T-helper 2 cell treated with Interferon-gamma antibody and Interleukin-4, amounts not matched to agents 5 μg/mL and 100 μg/mL, for 36 hours (primary cell): ENCODE measurements at regions not wholly inside any gene's neighbourhood (a gene's known extent, or its start where the extent isn't known, plus 50 kb on each side); places are given as distances from the start of the nearest gene placed in this dataset.
"Not testable (repeated sequence)": the region's sequence is repeated elsewhere in the genome, so short reads cannot be mapped to it uniquely, and the experiment has no call there.

ENCODE experiments used
- DNase-seq: peaks from one replicate; pipeline ENCODE4 v3.0.0; 2021; ENCODE audit warnings: low spot score
- H3K27ac Mint-ChIP-seq: one replicate; pipeline ENCODE4 v1.8.0; 2021; ENCODE audit warnings: mild to moderate bottlenecking, mixed read lengths
- H3K27me3 Mint-ChIP-seq: one replicate; pipeline ENCODE4 v1.8.0; 2021; ENCODE audit warnings: low read depth, mixed read lengths
- H3K36me3 Mint-ChIP-seq: one replicate; pipeline ENCODE4 v1.8.0; 2021; ENCODE audit warnings: low read depth, mixed read lengths
- H3K4me1 Mint-ChIP-seq: one replicate; pipeline ENCODE4 v1.8.0; 2021; ENCODE audit warnings: low read depth, mixed read lengths
- H3K4me3 Mint-ChIP-seq: one replicate; pipeline ENCODE4 v1.8.0; 2022; ENCODE audit warnings: mild to moderate bottlenecking, moderate library complexity, mixed read lengths
- H3K9me3 Mint-ChIP-seq: one replicate; pipeline ENCODE4 v1.8.0; 2021; ENCODE audit warnings: mixed read lengths

DNA sequence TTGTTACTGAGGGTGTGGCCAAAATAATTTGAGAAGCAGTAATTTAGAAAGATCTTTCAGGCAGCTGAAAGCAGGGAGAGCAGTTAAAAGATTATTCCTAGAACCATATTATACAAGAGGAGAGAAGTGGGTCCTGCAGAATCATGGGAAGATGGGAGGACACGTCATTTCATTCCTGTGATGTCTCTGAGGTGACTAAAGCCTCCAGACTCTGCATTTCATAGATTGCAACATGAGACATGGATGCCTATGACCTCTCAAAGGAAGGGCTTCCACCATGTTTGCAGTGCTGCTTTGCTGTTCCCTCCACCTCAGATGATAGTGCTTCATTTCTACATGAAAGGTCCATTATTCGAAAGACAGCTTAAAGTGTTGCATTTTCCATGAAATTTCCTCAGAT, 788.4 kb downstream of the TSN start:
- Mint-ChIP-seq H3K27me3 (no peaks in the 10 kb centered on the region), H3K4me1 (no peaks in the 10 kb centered on the region), H3K4me3 (no peak overlapping the region), H3K9me3 (peaks cover 12% of the 10 kb centered on the region), H3K27ac (no peak overlapping the region), H3K36me3 (no peaks in the 10 kb centered on the region)
- DNase-seq: no peak

DNA sequence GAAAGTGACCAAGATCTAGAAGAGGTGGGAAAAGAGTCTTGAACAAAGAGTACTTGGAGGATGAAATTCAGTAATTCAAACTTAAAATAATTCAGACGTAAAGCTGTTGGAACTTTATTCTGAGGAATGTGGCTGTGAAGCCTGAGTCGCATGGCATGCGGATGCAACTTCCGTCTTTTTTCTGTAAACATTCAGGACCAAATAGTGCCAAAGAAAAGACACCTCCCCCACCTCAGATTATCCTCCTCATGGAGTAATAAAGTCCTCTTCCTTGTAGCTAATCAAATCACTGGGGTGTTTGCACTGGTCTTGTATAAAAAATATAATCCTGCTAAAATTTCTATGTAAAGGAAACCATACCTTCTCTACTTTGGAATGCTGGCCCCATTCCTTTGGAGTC, 790.4 kb downstream of the TSN start:
- Mint-ChIP-seq H3K27me3 (no peaks in the 10 kb centered on the region), H3K36me3 (no peaks in the 10 kb centered on the region), H3K4me1 (no peaks in the 10 kb centered on the region), H3K27ac (no peak overlapping the region), H3K4me3 (no peak overlapping the region), H3K9me3 (peaks cover 24% of the 10 kb centered on the region)
- DNase-seq: no peak

DNA sequence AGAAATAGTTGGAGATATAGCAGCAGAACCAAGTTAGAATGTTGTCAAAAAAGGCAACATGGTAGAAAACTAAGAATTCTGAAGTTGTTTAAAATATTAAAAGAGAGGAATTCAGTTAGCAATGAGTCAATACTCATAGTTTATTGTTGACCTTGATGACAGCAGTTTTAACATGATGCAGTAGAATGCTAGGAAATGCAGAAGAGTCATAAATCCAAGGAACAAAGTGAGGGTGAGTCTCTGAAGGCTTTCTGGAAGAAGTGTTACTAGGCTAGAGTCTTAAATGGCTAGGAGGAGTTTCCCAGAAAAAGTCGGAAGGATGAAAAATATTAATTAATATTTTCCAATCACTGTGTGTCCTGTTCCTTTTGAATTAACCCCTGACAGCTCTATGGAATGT, 807.3 kb downstream of the TSN start:
- Mint-ChIP-seq H3K4me3 (no peak overlapping the region), H3K27ac (no peak overlapping the region), H3K4me1 (no peaks in the 10 kb centered on the region), H3K36me3 (no peaks in the 10 kb centered on the region), H3K27me3 (no peaks in the 10 kb centered on the region), H3K9me3 (no peaks in the 10 kb centered on the region)
- no peak for DNase-seq

DNA sequence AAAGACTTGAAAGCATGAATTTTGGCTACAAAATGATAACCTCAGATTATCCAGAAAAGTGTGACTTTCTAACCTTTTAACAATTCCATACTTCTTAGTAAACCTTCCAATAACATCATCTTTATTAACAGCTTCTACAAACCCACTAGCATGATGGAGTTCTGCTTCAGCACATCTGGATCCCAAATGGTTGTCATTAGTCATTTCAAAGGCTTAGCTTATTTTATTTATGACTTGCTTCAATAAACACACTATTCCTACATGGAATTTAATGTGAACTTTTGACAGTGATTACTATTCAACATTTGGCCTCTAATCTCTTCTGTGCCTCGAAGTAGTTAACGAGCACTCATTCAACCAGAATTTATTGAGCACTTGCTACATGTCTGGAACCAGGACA, 808.3 kb downstream of the TSN start:
- no peak overlapping the region for H3K4me3 Mint-ChIP-seq
- no peaks in the 10 kb centered on the region for H3K4me1 Mint-ChIP-seq
- H3K27me3 Mint-ChIP-seq: no peaks in the 10 kb centered on the region
- no peak for DNase-seq
- no peak overlapping the region for H3K27ac Mint-ChIP-seq
- no peaks in the 10 kb centered on the region for H3K36me3 Mint-ChIP-seq
- H3K9me3 Mint-ChIP-seq: no peaks in the 10 kb centered on the region

DNA sequence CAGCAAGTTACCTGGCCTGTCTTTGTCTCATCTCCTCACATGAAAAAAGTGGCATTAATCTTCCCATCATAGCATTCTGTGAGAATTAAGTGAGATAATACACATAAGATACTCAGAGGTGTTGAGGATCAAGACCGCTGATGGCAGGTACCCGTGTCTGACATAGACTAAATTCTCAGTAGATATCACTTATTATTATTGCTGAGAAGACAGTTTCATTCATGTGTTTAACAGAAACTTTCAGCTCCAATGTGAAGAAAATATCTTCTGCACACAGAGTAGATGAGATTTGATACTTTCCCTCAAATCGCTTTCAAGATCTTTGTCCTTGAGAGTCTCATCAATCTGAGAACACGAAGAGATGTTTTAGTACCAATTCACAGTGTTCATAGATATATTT, 809.4 kb downstream of the TSN start:
- H3K4me1 Mint-ChIP-seq: no peaks in the 10 kb centered on the region
- no peaks in the 10 kb centered on the region for H3K27me3 Mint-ChIP-seq
- no peak overlapping the region for H3K27ac Mint-ChIP-seq
- no peak overlapping the region for H3K4me3 Mint-ChIP-seq
- H3K9me3 Mint-ChIP-seq: peaks cover 3% of the 10 kb centered on the region
- DNase-seq: no peak
- H3K36me3 Mint-ChIP-seq: no peaks in the 10 kb centered on the region

DNA sequence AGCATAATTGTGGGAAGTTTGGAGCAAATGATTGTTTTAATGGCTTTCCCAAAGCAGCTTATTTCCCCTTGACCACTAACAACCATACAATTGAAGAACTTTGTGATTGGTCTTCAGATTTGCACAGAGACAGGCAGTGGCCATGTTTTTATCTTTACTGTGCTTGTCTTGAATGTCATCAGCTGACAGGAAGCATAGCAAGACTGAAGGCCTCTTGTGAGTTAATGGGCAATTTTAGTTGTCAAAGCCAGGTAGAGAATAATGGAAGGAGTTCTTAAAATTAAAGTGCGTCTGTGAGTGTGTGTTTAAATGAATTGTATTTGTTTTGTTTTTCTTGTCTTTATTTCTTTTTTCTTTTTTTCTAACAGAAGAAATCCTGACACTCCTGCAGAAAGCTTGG, 809.9 kb downstream of the TSN start:
- Mint-ChIP-seq H3K27ac (no peak overlapping the region), H3K4me3 (no peak overlapping the region), H3K9me3 (peaks cover 7% of the 10 kb centered on the region), H3K4me1 (no peaks in the 10 kb centered on the region), H3K27me3 (no peaks in the 10 kb centered on the region), H3K36me3 (no peaks in the 10 kb centered on the region)
- no peak for DNase-seq

DNA sequence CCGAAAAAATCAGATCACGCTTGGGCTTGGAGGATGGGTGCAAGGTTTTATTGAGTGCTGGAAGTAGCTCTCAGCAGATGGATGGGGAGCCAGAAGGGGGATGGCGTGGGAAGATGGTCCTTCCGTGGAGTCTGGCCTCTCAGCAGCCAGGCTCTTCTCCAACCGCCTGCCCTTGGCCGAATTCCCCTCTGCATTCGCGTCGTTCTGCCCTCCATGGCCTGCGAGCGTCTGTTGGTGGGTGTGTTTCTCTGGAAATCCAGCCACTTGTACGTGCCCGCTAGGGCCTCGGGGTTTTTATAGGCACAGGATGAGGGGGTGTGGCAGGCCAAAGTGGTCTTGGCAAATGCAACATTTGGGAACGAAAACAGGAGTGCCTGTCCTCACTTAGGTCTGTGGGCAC, 815.2 kb downstream of the TSN start:
- no peak overlapping the region for H3K4me3 Mint-ChIP-seq
- no peaks in the 10 kb centered on the region for H3K36me3 Mint-ChIP-seq
- H3K27me3 Mint-ChIP-seq: no peaks in the 10 kb centered on the region
- H3K4me1 Mint-ChIP-seq: no peaks in the 10 kb centered on the region
- H3K27ac Mint-ChIP-seq: no peak overlapping the region
- peaks cover 10% of the 10 kb centered on the region for H3K9me3 Mint-ChIP-seq
- no peak for DNase-seq

DNA sequence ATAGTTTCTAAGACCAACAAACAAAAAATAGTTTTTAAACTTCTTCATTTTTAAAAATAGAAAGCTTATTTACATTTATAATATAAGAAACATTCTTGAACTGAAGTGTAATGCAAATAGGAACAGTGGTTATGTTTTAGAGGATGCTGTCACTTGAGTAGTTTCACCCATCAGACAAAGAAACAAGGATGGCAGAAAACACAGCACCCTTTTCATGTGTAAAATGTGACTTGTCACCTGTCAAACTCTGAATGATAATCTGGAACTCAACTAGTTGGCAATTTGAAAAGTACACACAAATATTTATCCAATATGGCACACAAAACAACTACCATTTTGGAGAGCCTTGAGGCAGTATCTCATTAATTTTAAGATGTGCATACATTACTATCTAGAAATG, 816.0 kb downstream of the TSN start:
- H3K36me3 Mint-ChIP-seq, DNase-seq, H3K27me3 Mint-ChIP-seq, H3K27ac Mint-ChIP-seq, H3K4me3 Mint-ChIP-seq, H3K9me3 Mint-ChIP-seq, H3K4me1 Mint-ChIP-seq: not testable (repeated sequence)

DNA sequence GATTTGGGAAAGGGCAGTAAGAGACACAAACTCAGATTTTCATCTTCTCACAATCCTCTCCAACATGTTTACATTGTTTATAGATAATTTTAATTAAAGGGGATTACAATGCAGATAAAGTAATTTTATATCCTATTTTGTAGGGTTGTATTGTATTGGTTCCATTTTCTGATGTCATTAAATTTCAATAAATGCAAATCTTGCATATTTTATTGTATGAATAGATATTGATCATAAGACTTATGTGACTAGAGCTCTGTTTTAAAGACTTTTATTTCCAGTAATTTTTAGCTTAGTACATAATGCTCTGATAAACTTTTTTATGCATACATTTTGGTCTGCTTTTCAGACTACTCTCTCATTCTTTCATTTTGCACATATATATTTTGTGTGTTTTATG, 819.6 kb downstream of the TSN start:
- Mint-ChIP-seq H3K4me3 (no peak overlapping the region), H3K27ac (no peak overlapping the region), H3K9me3 (peaks cover 6% of the 10 kb centered on the region), H3K27me3 (no peaks in the 10 kb centered on the region), H3K36me3 (no peaks in the 10 kb centered on the region), H3K4me1 (no peaks in the 10 kb centered on the region)
- DNase-seq: no peak

DNA sequence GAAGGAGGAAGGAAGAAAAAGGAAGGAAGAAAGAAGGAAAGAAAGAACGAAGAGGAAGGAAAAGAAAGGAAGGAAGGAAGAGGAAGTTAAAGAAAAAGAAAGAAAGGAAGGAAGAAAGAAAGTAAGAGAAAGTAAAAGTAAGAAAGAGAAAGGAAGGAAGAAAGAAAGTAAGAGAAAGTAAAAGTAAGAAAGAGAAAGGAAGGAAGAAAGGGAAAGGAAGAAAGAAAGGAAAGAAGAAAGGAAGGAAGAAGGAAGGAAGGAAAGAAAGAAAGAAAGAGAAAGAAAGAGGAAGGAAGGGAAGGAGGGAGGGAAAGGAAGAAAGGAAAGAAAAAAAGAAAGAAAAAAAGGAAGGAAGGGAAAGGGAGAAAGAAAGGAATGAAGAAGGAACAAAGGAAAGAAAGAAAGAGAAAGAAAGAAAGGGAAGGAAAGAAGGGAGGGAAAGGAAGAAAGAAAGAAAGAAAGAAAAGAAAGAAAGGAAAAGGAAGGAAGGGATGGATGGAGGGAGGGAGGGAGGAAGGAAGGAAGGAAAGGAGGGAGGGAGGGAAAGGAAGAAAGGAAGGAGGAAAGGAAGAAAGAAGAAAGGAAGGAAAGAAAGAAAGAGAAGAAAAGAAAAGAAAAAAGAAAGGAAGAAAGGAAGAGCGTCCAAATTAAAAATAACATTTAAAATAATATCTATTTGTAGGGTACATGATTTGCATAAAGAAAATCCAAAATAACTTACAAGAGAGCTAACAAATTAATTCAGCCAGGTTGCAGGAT, 827.9 kb downstream of the TSN start:
- no peak for DNase-seq

DNA sequence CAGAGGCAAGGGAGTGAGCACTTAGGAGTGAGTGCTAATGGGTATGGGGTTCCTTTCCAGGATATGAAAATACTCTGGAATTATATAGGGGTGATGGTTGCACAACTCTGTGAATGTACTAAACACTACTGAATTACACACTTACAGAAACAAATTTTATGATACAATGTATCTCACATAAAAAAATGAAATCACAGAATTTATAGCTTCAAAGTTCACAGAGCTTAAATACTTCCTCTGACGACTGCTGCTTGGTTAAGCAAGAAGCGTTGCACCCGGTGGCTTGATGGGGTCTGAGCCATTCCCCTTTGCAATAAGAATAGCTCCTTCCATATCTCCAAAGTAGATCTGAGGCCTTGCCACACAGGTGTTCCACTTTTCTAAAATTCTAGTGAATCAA, 835.1 kb downstream of the TSN start:
- H3K27me3 Mint-ChIP-seq: no peaks in the 10 kb centered on the region
- H3K27ac Mint-ChIP-seq: no peak overlapping the region
- no peaks in the 10 kb centered on the region for H3K4me1 Mint-ChIP-seq
- no peak for DNase-seq
- H3K4me3 Mint-ChIP-seq: no peak overlapping the region
- no peaks in the 10 kb centered on the region for H3K36me3 Mint-ChIP-seq
- peaks cover 19% of the 10 kb centered on the region for H3K9me3 Mint-ChIP-seq

More for the DNA sequence above, 827.9 kb downstream of the TSN start:
- Mint-ChIP-seq H3K27ac (no peak overlapping the region), H3K4me3 (no peak overlapping the region), H3K9me3 (peaks cover 30% of the 10 kb centered on the region), H3K36me3 (no peaks in the 10 kb centered on the region), H3K27me3 (no peaks in the 10 kb centered on the region), H3K4me1 (no peaks in the 10 kb centered on the region)

DNA sequence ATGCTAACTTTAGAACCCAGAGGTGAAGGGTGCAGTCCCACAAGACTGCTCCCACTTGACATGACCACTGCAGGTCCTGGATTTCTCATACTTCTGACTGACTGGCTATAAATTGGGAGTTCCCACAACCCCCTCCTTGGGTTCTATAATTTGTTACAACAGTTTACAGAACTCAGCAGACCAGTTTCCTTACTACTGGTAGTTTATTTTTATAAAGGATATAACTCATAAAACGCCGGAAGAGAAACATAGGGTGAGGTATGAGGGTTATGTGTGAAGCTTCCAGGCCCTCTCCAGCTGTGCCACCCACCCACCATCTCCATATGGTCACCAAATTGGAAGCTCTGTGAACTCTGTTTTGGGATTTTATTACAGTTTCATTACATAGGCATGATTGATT, 839.6 kb downstream of the TSN start:
- H3K4me1 Mint-ChIP-seq: no peaks in the 10 kb centered on the region
- no peak for DNase-seq
- no peaks in the 10 kb centered on the region for H3K27me3 Mint-ChIP-seq
- H3K27ac Mint-ChIP-seq: no peak overlapping the region
- H3K9me3 Mint-ChIP-seq: peaks cover 14% of the 10 kb centered on the region
- no peak overlapping the region for H3K4me3 Mint-ChIP-seq
- H3K36me3 Mint-ChIP-seq: no peaks in the 10 kb centered on the region

DNA sequence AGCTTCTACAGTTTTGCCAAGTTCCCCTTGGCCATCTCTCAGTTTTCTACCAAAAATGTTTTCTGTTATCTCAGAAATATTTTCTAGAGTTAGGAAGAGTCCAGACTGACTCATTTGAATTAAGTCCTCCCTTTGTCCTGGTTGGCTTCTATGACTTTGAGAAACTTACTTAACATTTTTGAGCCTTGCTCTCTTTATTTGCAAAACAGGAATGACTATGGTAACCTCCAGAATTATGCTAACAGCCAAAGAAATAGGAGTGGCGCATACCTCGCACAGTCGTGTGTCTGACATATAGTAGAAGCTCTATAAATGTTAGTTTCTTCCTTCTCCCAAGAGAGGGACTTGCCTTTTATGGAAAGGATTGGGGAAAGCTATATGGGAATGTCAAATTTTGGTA, 841.1 kb downstream of the TSN start:
- DNase-seq: no peak
- no peaks in the 10 kb centered on the region for H3K4me1 Mint-ChIP-seq
- H3K9me3 Mint-ChIP-seq: peaks cover 9% of the 10 kb centered on the region
- H3K36me3 Mint-ChIP-seq: no peaks in the 10 kb centered on the region
- no peak overlapping the region for H3K27ac Mint-ChIP-seq
- no peak overlapping the region for H3K4me3 Mint-ChIP-seq
- no peaks in the 10 kb centered on the region for H3K27me3 Mint-ChIP-seq

DNA sequence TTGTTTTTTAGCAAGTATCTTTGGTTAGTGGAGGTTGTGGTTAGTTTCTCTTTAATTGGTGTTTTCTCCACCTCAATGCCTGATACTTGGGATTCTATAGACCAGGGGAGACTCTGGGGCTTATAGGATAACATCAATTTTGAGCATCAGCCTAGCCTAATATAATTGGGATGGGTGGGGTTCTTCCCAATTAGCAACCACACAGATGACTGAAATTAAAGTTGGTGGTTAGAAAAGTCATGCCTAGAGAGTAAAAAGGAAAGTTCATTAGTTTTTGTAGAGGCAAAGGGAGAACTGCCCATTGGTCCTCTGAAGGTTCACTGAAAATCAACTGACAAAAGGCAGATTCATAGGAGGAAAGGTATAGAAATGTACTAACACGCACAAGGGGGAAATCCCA, 843.3 kb downstream of the TSN start:
- DNase-seq: no peak
- H3K9me3 Mint-ChIP-seq: no peaks in the 10 kb centered on the region
- no peak overlapping the region for H3K4me3 Mint-ChIP-seq
- H3K27ac Mint-ChIP-seq: no peak overlapping the region
- no peaks in the 10 kb centered on the region for H3K36me3 Mint-ChIP-seq
- H3K27me3 Mint-ChIP-seq: no peaks in the 10 kb centered on the region
- no peaks in the 10 kb centered on the region for H3K4me1 Mint-ChIP-seq

DNA sequence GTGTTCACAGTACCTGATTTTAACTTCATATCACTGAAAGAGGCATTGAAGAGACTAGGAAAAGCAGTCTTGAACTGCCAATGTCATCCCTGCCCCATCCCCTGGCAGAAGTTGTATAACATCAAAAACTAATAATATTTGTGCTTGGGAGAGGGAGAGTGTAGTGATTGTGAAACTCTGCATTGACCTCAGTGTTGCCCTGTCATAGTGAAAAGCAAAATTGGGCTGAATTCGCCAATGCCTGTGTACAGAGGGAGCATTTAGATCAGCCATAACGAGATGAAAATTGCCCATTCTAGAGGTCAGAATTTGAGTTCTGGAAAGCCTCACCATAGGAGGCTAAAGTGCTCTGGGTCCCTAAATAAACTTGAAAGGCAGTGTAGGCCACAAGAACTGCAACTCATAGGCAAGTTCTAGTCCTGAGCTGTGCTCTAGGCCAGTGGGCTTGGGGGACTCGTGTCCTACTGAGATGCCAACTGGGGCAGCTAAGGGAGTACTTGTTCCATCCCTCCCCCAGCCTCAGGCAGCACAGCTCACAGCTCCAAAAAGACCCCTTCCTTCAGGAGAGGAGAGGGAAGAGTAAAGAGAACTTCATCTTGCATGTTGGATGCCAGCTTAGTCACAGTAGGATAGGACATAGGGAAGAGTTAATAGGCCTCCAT, 855.6 kb downstream of the TSN start:
- no peak overlapping the region for H3K4me3 Mint-ChIP-seq
- no peaks in the 10 kb centered on the region for H3K27me3 Mint-ChIP-seq
- peaks cover 8% of the 10 kb centered on the region for H3K9me3 Mint-ChIP-seq
- no peaks in the 10 kb centered on the region for H3K36me3 Mint-ChIP-seq
- no peaks in the 10 kb centered on the region for H3K4me1 Mint-ChIP-seq
- DNase-seq: no peak
- H3K27ac Mint-ChIP-seq: no peak overlapping the region
